ENCODE measurements at regions not wholly inside any gene's neighbourhood (a gene's known extent, or its start where the extent isn't known, plus 50 kb on each side); places are given as distances from the start of the nearest gene placed in this dataset.

- in situ Hi-C loops (cut with MboI; ENCODE audit: low sequenced_read_pairs) = no loop called here
- CTCF ChIA-PET = no interaction called here
- Histone ChIP-seq H3K4me1 (ENCODE audit: control insufficient read depth, insufficient read depth, low read length) (no peaks in the 10 kb centered on the region), H3K36me3 (ENCODE audit: control insufficient read depth, insufficient read depth, low read length) (no peaks in the 10 kb centered on the region), H3K27me3 (ENCODE audit: control insufficient read depth, insufficient read depth, low read length) (no peaks in the 10 kb centered on the region), H3K9me1 (ENCODE audit: insufficient read depth, low read length) (no peaks in the 10 kb centered on the region), H3K4me2 (ENCODE audit: low read depth, low read length) (no peak overlapping the region), H2BK20ac (ENCODE audit: low read depth, low read length) (no peak overlapping the region), H4K5ac (ENCODE audit: low read depth, low read length) (no peak overlapping the region), H3K79me1 (ENCODE audit: low read depth in 1 of 2, low read length in 2 of 2) (no peaks in the 10 kb centered on the region), H2AFZ (replicated peaks; ENCODE audit: low read length, poor library complexity) (no peak overlapping the region), H2AK5ac (ENCODE audit: low read depth, low read length) (no peak overlapping the region), H3K18ac (ENCODE audit: low read depth, low read length) (no peak overlapping the region), H4K91ac (ENCODE audit: insufficient read depth, low read depth, low read length) (no peak overlapping the region), H4K20me1 (ENCODE audit: insufficient read depth, low read length) (no peaks in the 10 kb centered on the region), H3K4me3 (ENCODE audit: insufficient read depth, low read depth, low read length) (no peak overlapping the region), H3K9me3 (ENCODE audit: control insufficient read depth, insufficient read depth, low read length) (peaks cover 4% of the 10 kb centered on the region; the same call in 1 of the 2 replicates), H3K4ac (ENCODE audit: low read depth, low read length) (no peak overlapping the region), H3K27ac (ENCODE audit: insufficient read depth, low read length) (no peak overlapping the region), H3K56ac (ENCODE audit: extremely low read depth, insufficient read depth, low read length) (no peak overlapping the region), H2BK15ac (ENCODE audit: low read depth, low read length) (no peak overlapping the region), H2BK5ac (ENCODE audit: low read depth, low read length, poor library complexity, severe bottlenecking) (no peak overlapping the region), H4K8ac (ENCODE audit: low read depth in 2 of 2, low read length in 2 of 2) (no peak overlapping the region), H3K14ac (replicated peaks; ENCODE audit: low read depth, low read length) (no peak overlapping the region), H2AK9ac (replicated peaks; ENCODE audit: low read depth, low read length, poor library complexity) (no peak overlapping the region), H3K9ac (ENCODE audit: low read depth, low read length) (no peak overlapping the region), H3K23ac (ENCODE audit: low read depth, low read length) (no peak overlapping the region), H2BK120ac (ENCODE audit: low read depth, low read length) (no peak overlapping the region)
- no TSS peak for BruUV-seq (replicated peaks)
- ATAC-seq (ENCODE audit: low read depth) (no peak), DNase-seq (no peak)
- intact Hi-C loops (cut with micrococcal nuclease) = no loop called here
- no CpG with 5 or more reads among the region's 1 CpG for WGBS, 2 experiments (ENCODE audit: extremely low coverage in 2 of 2, insufficient read length in 1 of 2)
- dilution Hi-C loops (cut with HindIII; ENCODE audit: low sequenced_read_pairs, unreplicated experiment) = no loop called here
- POLR2A ChIA-PET (ENCODE audit: unreplicated experiment) = no interaction called here
- TF ChIP-seq CEBPB (IDR thresholded peaks at IDR 0.05; ENCODE audit: low read depth, low read length) = no peak
- no peak for TF ChIP-seq MAZ (IDR thresholded peaks at IDR 0.05; ENCODE audit: borderline replicate concordance, low read depth, low read length)
- TF ChIP-seq NFE2L2 (IDR thresholded peaks at IDR 0.05; ENCODE audit: low read depth, low read length) = no peak
- TF ChIP-seq CHD1 (IDR thresholded peaks at IDR 0.05; ENCODE audit: low read depth, low read length) = no peak
- TF ChIP-seq, protein P1, sequence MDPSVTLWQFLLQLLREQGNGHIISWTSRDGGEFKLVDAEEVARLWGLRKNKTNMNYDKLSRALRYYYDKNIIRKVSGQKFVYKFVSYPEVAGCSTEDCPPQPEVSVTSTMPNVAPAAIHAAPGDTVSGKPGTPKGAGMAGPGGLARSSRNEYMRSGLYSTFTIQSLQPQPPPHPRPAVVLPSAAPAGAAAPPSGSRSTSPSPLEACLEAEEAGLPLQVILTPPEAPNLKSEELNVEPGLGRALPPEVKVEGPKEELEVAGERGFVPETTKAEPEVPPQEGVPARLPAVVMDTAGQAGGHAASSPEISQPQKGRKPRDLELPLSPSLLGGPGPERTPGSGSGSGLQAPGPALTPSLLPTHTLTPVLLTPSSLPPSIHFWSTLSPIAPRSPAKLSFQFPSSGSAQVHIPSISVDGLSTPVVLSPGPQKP (IDR thresholded peaks at IDR 0.05; ENCODE audit: borderline replicate concordance, low read depth, low read length) = no peak
- no peak for TF ChIP-seq FOS (IDR thresholded peaks at IDR 0.05; ENCODE audit: low read depth, low read length)
- TF ChIP-seq, protein P2, sequence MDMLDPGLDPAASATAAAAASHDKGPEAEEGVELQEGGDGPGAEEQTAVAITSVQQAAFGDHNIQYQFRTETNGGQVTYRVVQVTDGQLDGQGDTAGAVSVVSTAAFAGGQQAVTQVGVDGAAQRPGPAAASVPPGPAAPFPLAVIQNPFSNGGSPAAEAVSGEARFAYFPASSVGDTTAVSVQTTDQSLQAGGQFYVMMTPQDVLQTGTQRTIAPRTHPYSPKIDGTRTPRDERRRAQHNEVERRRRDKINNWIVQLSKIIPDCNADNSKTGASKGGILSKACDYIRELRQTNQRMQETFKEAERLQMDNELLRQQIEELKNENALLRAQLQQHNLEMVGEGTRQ (IDR thresholded peaks at IDR 0.05; ENCODE audit: low read depth, low read length) = no peak
- no peak for TF ChIP-seq RAD21 (IDR thresholded peaks at IDR 0.05; ENCODE audit: low read length)
- no peak for TF ChIP-seq SMC3 (IDR thresholded peaks at IDR 0.05; ENCODE audit: low read depth, low read length)
- no peak for TF ChIP-seq MAFK (IDR thresholded peaks at IDR 0.05; ENCODE audit: low read depth, low read length)
- TF ChIP-seq RFX5 (IDR thresholded peaks at IDR 0.05; ENCODE audit: low read depth, low read length) = no peak
- no peak for TF ChIP-seq CTCF (conservative IDR thresholded peaks at IDR 0.05; ENCODE audit: low read depth, low read length)
- no peak for TF ChIP-seq MXI1 (IDR thresholded peaks at IDR 0.05; ENCODE audit: borderline replicate concordance, low read depth, low read length)
Measured at GRCh38 chrX:147739196-147739595, 172.5 kb upstream of the FMR1 start.

Measured in IMR-90 (cell line).